OCI-LY7 (cell line): ENCODE measurements at regions not wholly inside any gene's neighbourhood (a gene's known extent, or its start where the extent isn't known, plus 50 kb on each side); places are given as distances from the start of the nearest gene placed in this dataset.

Experiments used
- BruUV-seq: library from RNA; stranded (reverse); fragments of 400-500 nt; replicated peaks from 2 replicates; lab custom pipeline; 2021; lab: Mats Ljungman, UMichigan
- CTCF ChIA-PET: fragments of 300-600 bp; sonication (Branson Sonifier 250); formaldehyde crosslinking; loops from one replicate; lab custom pipeline; 2022; ENCODE audit warnings: antibody characterized with exemption; ENCODE audit not compliant: unreplicated experiment; lab: Charles Lee
- POLR2A ChIA-PET: fragments of 300-600 bp; sonication (Branson Sonifier 250); formaldehyde crosslinking; loops from one replicate; lab custom pipeline; 2022; ENCODE audit warnings: antibody characterized with exemption; lab: Charles Lee
- DNase-seq: peaks from one replicate; pipeline ENCODE4 v3.0.0-alpha.2; 2015; ENCODE audit warnings: low spot score
- H2AFZ ChIP-seq: fragments of 200-600 bp; sonication (generic), shearing (Covaris generic); 2 replicates; pipeline ENCODE4 v1.6.1; 2014; ENCODE audit warnings: mild to moderate bottlenecking, antibody characterized with exemption, low read length, moderate library complexity
- H3K27ac ChIP-seq: fragments of 200-600 bp; sonication (generic); 2 replicates; pipeline ENCODE4 v1.5.1; 2014; ENCODE audit warnings: mixed run types, low read depth, mild to moderate bottlenecking, moderate library complexity, low read length, inconsistent platforms; ENCODE audit not compliant: poor library complexity, severe bottlenecking
- H3K36me3 ChIP-seq: fragments of 200-600 bp; sonication (generic); 2 replicates; pipeline ENCODE4 v1.6.1; 2014; ENCODE audit warnings: mild to moderate bottlenecking, antibody characterized with exemption, low read length, moderate library complexity, mixed read lengths; ENCODE audit not compliant: insufficient read depth
- H3K4me1 ChIP-seq: fragments of 200-600 bp; sonication (generic); 2 replicates; pipeline ENCODE4 v1.5.1; 2014; ENCODE audit warnings: mild to moderate bottlenecking, low read length; ENCODE audit not compliant: insufficient read depth, poor library complexity, severe bottlenecking
- H3K4me2 ChIP-seq: fragments of 200-600 bp; sonication (generic); 2 replicates; pipeline ENCODE4 v1.6.1; 2014; ENCODE audit warnings: mild to moderate bottlenecking, low read length
- H3K4me3 ChIP-seq: fragments of 200-600 bp; sonication (generic); 2 replicates; pipeline ENCODE4 v1.5.1; 2014; ENCODE audit warnings: mild to moderate bottlenecking, low read depth, low read length; ENCODE audit not compliant: poor library complexity, severe bottlenecking
- H3K79me2 ChIP-seq: fragments of 200-600 bp; sonication (generic); 2 replicates; pipeline ENCODE4 v1.6.1; 2016; ENCODE audit warnings: low read depth, mild to moderate bottlenecking, low read length, moderate library complexity, mixed read lengths; ENCODE audit not compliant: insufficient read depth
- H3K9me2 ChIP-seq: fragments of 200-600 bp; sonication (generic); 2 replicates; pipeline ENCODE4 v1.6.1; 2016; ENCODE audit warnings: mild to moderate bottlenecking, low read length, mixed read lengths; ENCODE audit not compliant: insufficient read depth
- H3K9me3 ChIP-seq: fragments of 200-600 bp; sonication (generic); 2 replicates; pipeline ENCODE4 v1.6.1; 2014; ENCODE audit warnings: mild to moderate bottlenecking, mixed run types, low read length, mixed read lengths
- H4K20me1 ChIP-seq: fragments of 200-600 bp; sonication (generic); 2 replicates; pipeline ENCODE4 v1.6.1; 2014; ENCODE audit warnings: mild to moderate bottlenecking, antibody characterized with exemption, low read length, moderate library complexity, mixed read lengths; ENCODE audit not compliant: insufficient read depth
- EZH2phosphoT487 ChIP-seq: fragments of 200-600 bp; sonication (generic); IDR thresholded peaks from 2 replicates; pipeline ENCODE4 v1.6.1; 2018; ENCODE audit warnings: low read depth, borderline replicate concordance, mild to moderate bottlenecking, mixed run types, antibody characterized with exemption, low read length, moderate library complexity, mixed read lengths
- intact Hi-C: fragments of 100-400 bp; cut with micrococcal nuclease; formaldehyde crosslinking; loops from one replicate; pipeline ENCODE4 v1.10.0; 2022; ENCODE audit not compliant: unreplicated experiment
- TF ChIP-seq, protein P1 (sequence below): fragments of 200-600 bp; sonication (generic); conservative IDR thresholded peaks from 2 replicates; pipeline ENCODE4 v1.5.1; 2014; ENCODE audit warnings: mild to moderate bottlenecking, antibody characterized with exemption, low read length, moderate library complexity, mixed read lengths

DNA sequence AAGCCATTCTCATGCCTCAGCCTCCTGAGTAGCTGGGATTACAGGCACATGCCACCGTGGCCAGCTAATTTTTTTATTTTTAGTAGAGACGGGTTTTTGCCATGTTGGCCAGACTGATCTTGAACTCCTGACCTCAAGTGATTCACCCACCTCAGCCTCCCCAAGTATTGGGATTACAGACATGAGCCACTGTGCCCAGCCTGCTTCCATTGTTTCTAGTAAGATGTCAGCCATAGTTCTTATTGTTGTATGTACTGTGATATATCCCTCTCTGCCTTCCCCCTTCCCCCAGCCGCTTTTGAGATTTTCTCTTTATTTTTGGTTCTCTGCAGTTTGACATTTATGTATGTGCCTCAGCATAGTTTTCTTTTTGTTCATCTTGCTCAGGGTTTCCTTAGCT, 87.9 kb upstream of the KLF14 start:
- no peak overlapping the region for H2AFZ ChIP-seq
- no peaks in the 10 kb centered on the region for H3K4me1 ChIP-seq
- no peak for DNase-seq
- POLR2A ChIA-PET = no interaction called here
- no peaks in the 10 kb centered on the region for H4K20me1 ChIP-seq
- H3K79me2 ChIP-seq = no peaks in the 10 kb centered on the region
- no peak overlapping the region for H3K27ac ChIP-seq
- TF ChIP-seq EZH2phosphoT487 = no peak
- TF ChIP-seq, protein P1, sequence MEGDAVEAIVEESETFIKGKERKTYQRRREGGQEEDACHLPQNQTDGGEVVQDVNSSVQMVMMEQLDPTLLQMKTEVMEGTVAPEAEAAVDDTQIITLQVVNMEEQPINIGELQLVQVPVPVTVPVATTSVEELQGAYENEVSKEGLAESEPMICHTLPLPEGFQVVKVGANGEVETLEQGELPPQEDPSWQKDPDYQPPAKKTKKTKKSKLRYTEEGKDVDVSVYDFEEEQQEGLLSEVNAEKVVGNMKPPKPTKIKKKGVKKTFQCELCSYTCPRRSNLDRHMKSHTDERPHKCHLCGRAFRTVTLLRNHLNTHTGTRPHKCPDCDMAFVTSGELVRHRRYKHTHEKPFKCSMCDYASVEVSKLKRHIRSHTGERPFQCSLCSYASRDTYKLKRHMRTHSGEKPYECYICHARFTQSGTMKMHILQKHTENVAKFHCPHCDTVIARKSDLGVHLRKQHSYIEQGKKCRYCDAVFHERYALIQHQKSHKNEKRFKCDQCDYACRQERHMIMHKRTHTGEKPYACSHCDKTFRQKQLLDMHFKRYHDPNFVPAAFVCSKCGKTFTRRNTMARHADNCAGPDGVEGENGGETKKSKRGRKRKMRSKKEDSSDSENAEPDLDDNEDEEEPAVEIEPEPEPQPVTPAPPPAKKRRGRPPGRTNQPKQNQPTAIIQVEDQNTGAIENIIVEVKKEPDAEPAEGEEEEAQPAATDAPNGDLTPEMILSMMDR = no peak
- peaks cover 12% of the 10 kb centered on the region; the same call in 1 of the 2 replicates for H3K9me3 ChIP-seq
- intact Hi-C loops = no loop called here
- CTCF ChIA-PET = no interaction called here
- H3K9me2 ChIP-seq = peaks cover 4% of the 10 kb centered on the region; the same call in 1 of the 2 replicates
- H3K4me2 ChIP-seq = no peak overlapping the region
- H3K36me3 ChIP-seq = no peaks in the 10 kb centered on the region
- no peak overlapping the region for H3K4me3 ChIP-seq
- BruUV-seq = no TSS peak

GRCh38 chr7:130822642-130823041, 88.6 kb upstream of the KLF14 start:
- DNase-seq = no peak
- no peaks in the 10 kb centered on the region for H4K20me1 ChIP-seq
- no peaks in the 10 kb centered on the region for H3K4me1 ChIP-seq
- H3K36me3 ChIP-seq = no peaks in the 10 kb centered on the region
- no peak overlapping the region; the same call in 1 of the 2 replicates for H3K4me2 ChIP-seq
- intact Hi-C loops = no loop called here
- TF ChIP-seq EZH2phosphoT487 = no peak
- TF ChIP-seq, protein P1 = no peak
- H3K79me2 ChIP-seq = no peaks in the 10 kb centered on the region
- no peak overlapping the region for H3K27ac ChIP-seq
- CTCF ChIA-PET = no interaction called here
- H3K4me3 ChIP-seq = no peak overlapping the region
- peaks cover 4% of the 10 kb centered on the region; the same call in 1 of the 2 replicates for H3K9me2 ChIP-seq
- BruUV-seq = no TSS peak
- no peak overlapping the region for H2AFZ ChIP-seq
- POLR2A ChIA-PET = interaction anchor here (0.9 kb wide), 1 partner anchor 11 kb away, joined by 4 read pairs; no protein-coding TSS in a partner anchor
- H3K9me3 ChIP-seq = peaks cover 12% of the 10 kb centered on the region; the same call in 1 of the 2 replicates

- Histone ChIP-seq H4K20me1 (no peaks in the 10 kb centered on the region), H3K36me3 (no peaks in the 10 kb centered on the region), H3K4me3 (no peak overlapping the region), H3K4me2 (no peak overlapping the region), H3K9me3 (peaks cover 12% of the 10 kb centered on the region; the same call in 1 of the 2 replicates), H2AFZ (no peak overlapping the region), H3K79me2 (no peaks in the 10 kb centered on the region), H3K27ac (no peak overlapping the region), H3K4me1 (no peaks in the 10 kb centered on the region), H3K9me2 (peaks cover 4% of the 10 kb centered on the region; the same call in 1 of the 2 replicates)
- BruUV-seq = no TSS peak
- intact Hi-C loops = no loop called here
- ChIA-PET CTCF (no interaction called here), POLR2A (interaction anchor here (0.9 kb wide), 1 partner anchor 11 kb away, joined by 4 read pairs; no protein-coding TSS in a partner anchor)
- TF ChIP-seq EZH2phosphoT487 = no peak
- TF ChIP-seq, protein P1 = no peak
- no peak for DNase-seq
Measured at GRCh38 chr7:130823060-130823459, 89.1 kb upstream of the KLF14 start.
